ENCODE measurements at regions not wholly inside any gene's neighbourhood (a gene's known extent, or its start where the extent isn't known, plus 50 kb on each side); places are given as distances from the start of the nearest gene placed in this dataset.

- Histone ChIP-seq H3K27ac (no peak overlapping the region), H3K4me3 (no peak overlapping the region), H3K27me3 (no peaks in the 10 kb centered on the region), H3K9me3 (no peaks in the 10 kb centered on the region), H3K36me3 (replicated peaks in 1 of 2; ENCODE audit: insufficient read depth in 1 of 2, low read depth in 2 of 2) (no peaks in the 10 kb centered on the region), H3K4me1 (no peaks in the 10 kb centered on the region)
- DNase-seq (no peak), ATAC-seq (no peak)
- 73% methylated on average over 11 of the region's 11 CpGs for WGBS, 2 donors
- intact Hi-C loops (cut with DNase I) = no loop called here
- TF ChIP-seq POLR2A (IDR thresholded peaks at IDR 0.05) (no peak), CTCF (IDR thresholded peaks at IDR 0.05) (no peak)
Observed at GRCh38 chr10:69715156-69715898, 85.3 kb downstream of the FAM241B start.

- TF ChIP-seq POLR2A (IDR thresholded peaks at IDR 0.05) (no peak), CTCF (IDR thresholded peaks at IDR 0.05) (no peak)
- WGBS, 2 donors = 73 to 77% methylated on average over 8 to 13 of the region's 13 CpGs
- ATAC-seq (no peak), DNase-seq (no peak)
- no peak overlapping the region for H3K27ac ChIP-seq
- intact Hi-C loops (cut with DNase I) = no loop called here
- no peak overlapping the region for H3K4me3 ChIP-seq
- no peaks in the 10 kb centered on the region for H3K4me1 ChIP-seq
- H3K9me3 ChIP-seq = no peaks in the 10 kb centered on the region
- H3K27me3 ChIP-seq = no peaks in the 10 kb centered on the region
- no peaks in the 10 kb centered on the region for H3K36me3 ChIP-seq (replicated peaks in 1 of 2; ENCODE audit: insufficient read depth in 1 of 2, low read depth in 2 of 2)
Observed at GRCh38 chr10:69715899-69716606, 85.7 kb upstream of the COL13A1 start.

GRCh38 chr10:69716711-69717560, 84.8 kb upstream of the COL13A1 start:
- peak; percentile 79 for ATAC-seq
- Histone ChIP-seq H3K36me3 (replicated peaks in 1 of 2; ENCODE audit: insufficient read depth in 1 of 2, low read depth in 2 of 2) (no peaks in the 10 kb centered on the region), H3K9me3 (no peaks in the 10 kb centered on the region), H3K27me3 (no peaks in the 10 kb centered on the region), H3K4me3 (no peak overlapping the region), H3K4me1 (no peaks in the 10 kb centered on the region), H3K27ac (no peak overlapping the region)
- peak; percentile 70 to 84 (median 78) for DNase-seq
- TF ChIP-seq CTCF (IDR thresholded peaks at IDR 0.05) (peak; percentile 78 to 88 (median 82)), POLR2A (IDR thresholded peaks at IDR 0.05) (no peak)
- WGBS, 2 donors = 50 to 58% methylated on average over 11 to 19 of the region's 19 CpGs
- intact Hi-C loops (cut with DNase I) = no loop called here

GRCh38 chr10:69718951-69719350, 82.8 kb upstream of the COL13A1 start:
- no peak overlapping the region for H3K4me3 ChIP-seq
- H3K9me3 ChIP-seq = no peaks in the 10 kb centered on the region
- DNase-seq = no peak
- no peak for ATAC-seq
- no peaks in the 10 kb centered on the region for H3K27me3 ChIP-seq
- TF ChIP-seq CTCF (IDR thresholded peaks at IDR 0.05) (no peak), POLR2A (IDR thresholded peaks at IDR 0.05) (no peak)
- 66 to 74% methylated on average over 4 of the region's 4 CpGs for WGBS, 2 donors
- H3K4me1 ChIP-seq = no peaks in the 10 kb centered on the region
- intact Hi-C loops (cut with DNase I) = no loop called here
- no peaks in the 10 kb centered on the region for H3K36me3 ChIP-seq (replicated peaks in 1 of 2; ENCODE audit: insufficient read depth in 1 of 2, low read depth in 2 of 2)
- no peak overlapping the region for H3K27ac ChIP-seq
